GM10248 (cell line): ENCODE measurements at regions not wholly inside any gene's neighbourhood (a gene's known extent, or its start where the extent isn't known, plus 50 kb on each side); places are given as distances from the start of the nearest gene placed in this dataset.
"Not testable (repeated sequence)": the region's sequence is repeated elsewhere in the genome, so short reads cannot be mapped to it uniquely, and the experiment has no call there.

ENCODE experiments used
- CTCF ChIA-PET: fragments of 300-600 bp; sonication (Branson Sonifier 250); formaldehyde crosslinking; extraction: SDS; loops from one replicate; lab custom pipeline; 2021; ENCODE audit warnings: antibody characterized with exemption; lab: Yijun Ruan, JAX
- POLR2A ChIA-PET: fragments of 350-650 bp; sonication (Branson Sonifier 250); formaldehyde crosslinking; extraction: SDS; loops from one replicate; lab custom pipeline; 2020; ENCODE audit warnings: antibody characterized with exemption; lab: Yijun Ruan, JAX
- DNase-seq: peaks from one replicate; pipeline ENCODE4 v3.0.0; 2012; ENCODE audit errors: extremely low spot score
- TF ChIP-seq, protein P1 (sequence below): IDR thresholded peaks from 2 replicates; pipeline ENCODE4 v1.5.1; 2012; ENCODE audit warnings: mild to moderate bottlenecking, low read depth; ENCODE audit errors: extremely low read depth, missing control alignments, control extremely low read depth

DNA sequence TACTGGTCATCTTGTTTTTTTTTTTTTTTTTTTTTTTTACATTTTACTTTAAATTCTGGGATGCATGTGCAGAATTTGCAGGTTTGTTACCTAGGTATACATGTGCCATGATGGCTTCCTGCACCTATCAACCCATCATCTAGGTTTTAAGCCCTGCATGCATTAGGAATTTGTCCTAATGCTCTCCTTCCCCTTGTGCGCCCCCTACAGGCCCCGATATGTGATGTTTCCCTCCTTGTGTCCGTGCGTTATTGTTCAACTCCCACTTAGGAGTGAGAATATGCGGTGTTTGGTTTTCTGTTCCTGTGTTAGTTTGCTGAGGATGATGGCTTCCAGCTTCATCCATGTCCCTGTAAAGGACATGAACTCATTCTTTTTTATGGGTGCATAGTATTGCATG is 249.6 kb upstream of the SLC16A7 start:
- DNase-seq, POLR2A ChIA-PET, CTCF ChIA-PET: not testable (repeated sequence)
- TF ChIP-seq, protein P1, sequence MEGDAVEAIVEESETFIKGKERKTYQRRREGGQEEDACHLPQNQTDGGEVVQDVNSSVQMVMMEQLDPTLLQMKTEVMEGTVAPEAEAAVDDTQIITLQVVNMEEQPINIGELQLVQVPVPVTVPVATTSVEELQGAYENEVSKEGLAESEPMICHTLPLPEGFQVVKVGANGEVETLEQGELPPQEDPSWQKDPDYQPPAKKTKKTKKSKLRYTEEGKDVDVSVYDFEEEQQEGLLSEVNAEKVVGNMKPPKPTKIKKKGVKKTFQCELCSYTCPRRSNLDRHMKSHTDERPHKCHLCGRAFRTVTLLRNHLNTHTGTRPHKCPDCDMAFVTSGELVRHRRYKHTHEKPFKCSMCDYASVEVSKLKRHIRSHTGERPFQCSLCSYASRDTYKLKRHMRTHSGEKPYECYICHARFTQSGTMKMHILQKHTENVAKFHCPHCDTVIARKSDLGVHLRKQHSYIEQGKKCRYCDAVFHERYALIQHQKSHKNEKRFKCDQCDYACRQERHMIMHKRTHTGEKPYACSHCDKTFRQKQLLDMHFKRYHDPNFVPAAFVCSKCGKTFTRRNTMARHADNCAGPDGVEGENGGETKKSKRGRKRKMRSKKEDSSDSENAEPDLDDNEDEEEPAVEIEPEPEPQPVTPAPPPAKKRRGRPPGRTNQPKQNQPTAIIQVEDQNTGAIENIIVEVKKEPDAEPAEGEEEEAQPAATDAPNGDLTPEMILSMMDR: peak; percentile 15

DNA sequence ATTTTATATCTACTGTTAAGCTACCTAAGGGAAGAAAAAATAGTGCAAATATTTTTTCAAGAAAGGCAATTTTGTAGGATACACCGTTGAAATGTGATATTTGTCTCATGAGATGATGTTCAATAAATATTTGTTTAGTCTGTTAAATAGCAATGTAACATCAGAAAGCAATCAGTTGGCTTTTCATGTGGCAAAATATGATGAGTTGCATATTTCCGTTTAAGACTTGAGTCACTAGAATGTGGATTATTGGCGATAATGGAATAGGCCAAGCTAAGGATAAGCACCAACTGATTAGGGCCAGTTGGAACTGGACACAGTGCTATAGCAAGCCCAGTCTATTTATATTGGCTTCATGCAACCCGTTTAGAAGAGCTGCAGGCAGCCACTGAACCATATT is 250.4 kb upstream of the SLC16A7 start:
- ChIA-PET CTCF (interaction anchor here (1.1 kb wide), 1 partner anchor 30 kb away, joined by 3 read pairs; no protein-coding TSS in a partner anchor), POLR2A (no interaction called here)
- no peak for DNase-seq
- TF ChIP-seq, protein P1: no peak

DNA sequence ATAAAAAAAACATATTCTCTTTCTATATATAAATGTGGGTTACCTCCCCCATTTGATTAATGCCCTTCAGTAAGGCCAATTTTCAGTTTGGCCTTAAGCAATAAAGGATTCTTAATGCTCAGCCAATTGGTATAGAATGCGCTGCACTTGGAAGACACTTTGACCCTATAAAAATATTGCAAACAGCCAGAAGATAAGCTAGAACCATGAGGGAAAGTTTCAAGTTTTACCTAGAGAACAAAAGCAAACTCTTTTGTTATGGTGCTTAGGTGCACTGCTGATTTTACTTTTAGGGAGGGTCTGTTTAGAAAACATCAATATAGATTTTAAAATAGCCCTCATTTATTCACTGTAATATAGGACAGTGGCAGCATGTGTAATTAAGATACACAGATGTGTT is 251.6 kb upstream of the SLC16A7 start:
- no peak for DNase-seq
- POLR2A ChIA-PET: no interaction called here
- CTCF ChIA-PET: interaction anchor here (1.3 kb wide), 1 partner anchor 11 kb away, joined by 3 read pairs; no protein-coding TSS in a partner anchor
- TF ChIP-seq, protein P1: no peak

DNA sequence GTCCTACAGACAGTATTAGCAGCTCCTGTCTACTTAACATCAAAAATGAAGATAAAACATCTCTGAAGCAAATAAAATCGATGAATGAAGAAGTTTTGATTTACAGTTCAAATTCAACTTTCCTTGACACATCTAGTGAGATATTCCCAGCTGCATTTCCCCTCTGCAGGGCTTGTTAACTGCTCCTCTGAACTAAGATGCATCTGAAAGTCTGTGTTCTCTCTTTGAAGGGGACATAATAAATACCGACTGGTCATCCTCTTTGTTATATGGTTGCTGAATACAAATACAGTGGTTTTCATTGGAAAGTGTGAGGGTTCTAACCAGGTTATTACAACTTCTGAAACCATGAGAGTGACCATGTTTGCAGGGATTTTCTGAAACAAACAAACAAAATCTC is 266.4 kb upstream of the SLC16A7 start:
- POLR2A ChIA-PET: no interaction called here
- CTCF ChIA-PET: no interaction called here
- TF ChIP-seq, protein P1: no peak
- no peak for DNase-seq

DNA sequence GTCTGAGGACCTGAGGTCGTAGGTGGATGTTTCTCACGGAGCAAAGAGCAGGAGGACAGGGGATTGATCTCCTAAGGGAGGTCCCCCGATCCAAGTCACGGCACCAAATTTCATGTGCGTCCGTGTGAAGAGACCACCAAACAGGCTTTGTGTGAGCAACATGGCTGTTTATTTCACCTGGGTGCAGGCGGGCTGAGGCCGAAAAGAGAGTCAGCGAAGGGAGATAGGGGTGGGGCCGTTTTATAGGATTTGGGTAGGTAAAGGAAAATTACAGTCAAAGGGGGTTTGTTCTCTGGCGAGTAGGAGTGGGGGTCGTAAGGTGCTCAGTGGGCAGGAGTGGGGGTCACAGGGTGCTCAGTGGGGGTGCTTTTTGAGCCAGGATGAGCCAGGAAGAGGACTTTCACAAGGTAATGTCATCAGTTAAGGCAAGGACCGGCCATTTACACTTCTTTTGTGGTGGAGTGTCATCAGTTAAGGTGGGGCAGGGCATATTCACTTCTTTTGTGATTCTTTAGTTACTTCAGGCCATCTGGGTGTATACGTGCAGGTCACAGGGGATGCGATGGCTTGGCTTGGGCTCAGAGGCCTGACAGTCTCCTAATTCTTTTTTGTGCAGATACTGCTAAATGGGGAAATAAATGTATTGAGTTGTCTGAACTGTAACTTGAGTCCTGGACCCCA is 267.3 kb upstream of the SLC16A7 start:
- CTCF ChIA-PET, POLR2A ChIA-PET, DNase-seq: not testable (repeated sequence)

DNA sequence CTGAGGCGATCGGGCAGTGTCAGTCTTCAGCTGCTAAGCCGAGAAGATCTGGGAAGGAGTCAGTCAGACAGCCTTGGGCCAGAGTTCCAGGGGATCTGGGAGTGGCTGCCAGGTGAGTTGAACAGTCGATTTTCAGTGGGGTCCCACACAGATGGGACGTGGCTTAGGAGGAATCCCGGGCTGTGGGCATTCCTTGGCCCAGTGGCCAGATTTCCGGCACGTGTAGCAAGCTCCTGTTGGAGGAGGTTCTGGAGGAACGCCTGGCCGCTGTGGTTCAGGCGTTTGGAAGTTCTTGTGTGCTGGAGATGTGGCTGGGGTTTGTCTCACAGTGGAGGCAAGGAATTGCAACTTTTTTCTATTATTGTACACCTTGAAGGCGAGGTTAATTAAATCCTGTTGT is 269.4 kb upstream of the SLC16A7 start:
- DNase-seq, POLR2A ChIA-PET, CTCF ChIA-PET: not testable (repeated sequence)

DNA sequence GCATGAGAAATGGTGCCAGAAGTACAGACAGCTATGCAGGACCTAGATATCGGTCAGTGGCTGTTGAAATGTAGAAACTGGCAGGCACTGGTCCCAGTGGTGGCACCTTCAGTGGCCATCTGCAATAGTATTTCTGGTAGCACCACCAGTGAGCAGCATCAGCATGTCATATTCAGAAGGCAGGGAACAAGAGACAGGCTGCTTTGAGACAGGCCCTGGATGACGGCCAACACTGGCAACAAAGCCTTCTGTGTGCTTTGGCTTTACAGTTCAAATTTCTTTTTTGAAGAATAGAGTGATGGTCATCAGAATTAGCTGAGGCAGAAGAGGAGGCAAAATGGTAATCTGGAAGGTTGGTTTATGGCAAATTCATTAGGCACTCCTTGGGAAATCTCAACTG is 273.4 kb upstream of the SLC16A7 start:
- ChIA-PET POLR2A (no interaction called here), CTCF (interaction anchor here (2.5 kb wide), 1 partner anchor 11 kb away, joined by 5 read pairs; no protein-coding TSS in a partner anchor)
- TF ChIP-seq, protein P1: no peak
- no peak for DNase-seq

DNA sequence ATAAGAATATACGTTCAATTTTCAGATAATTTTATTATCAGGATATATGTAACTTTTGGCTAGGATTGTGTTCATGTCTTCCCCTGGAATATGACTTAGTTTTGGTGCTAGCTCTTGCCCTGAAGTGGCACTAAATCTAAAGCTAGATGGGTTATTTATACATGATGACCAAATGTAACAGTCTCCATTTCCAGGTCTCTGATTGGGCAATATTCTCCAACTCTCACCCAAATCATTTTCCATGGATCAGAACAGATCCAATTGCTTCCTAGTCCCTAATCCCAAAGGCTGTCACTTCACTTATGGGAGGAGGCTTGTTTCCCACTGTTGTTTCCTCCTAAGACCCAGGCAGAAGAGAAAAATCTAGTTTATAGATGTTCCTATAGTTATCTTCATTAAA is 274.6 kb upstream of the SLC16A7 start:
- POLR2A ChIA-PET: no interaction called here

More for the DNA sequence above, 274.6 kb upstream of the SLC16A7 start:
- CTCF ChIA-PET: interaction anchor here (2.5 kb wide), 1 partner anchor 12 kb away, joined by 5 read pairs; no protein-coding TSS in a partner anchor
- DNase-seq: no peak
- TF ChIP-seq, protein P1: no peak
